B cell (primary cell): ENCODE measurements at regions not wholly inside any gene's neighbourhood (a gene's known extent, or its start where the extent isn't known, plus 50 kb on each side); places are given as distances from the start of the nearest gene placed in this dataset.

Experiments used
- ATAC-seq: fragments of 200-7000 bp; cut with Tn5 transposase; one replicate; pipeline ENCODE4 v1.10.0; 2021; ENCODE audit warnings: low read depth, mild to moderate bottlenecking, moderate number of reproducible peaks, moderate library complexity
- CTCF ChIA-PET: fragments of 350-600 bp; sonication (Branson Sonifier 250); formaldehyde crosslinking; loops from one replicate; lab custom pipeline; 2021; ENCODE audit warnings: antibody characterized with exemption, inconsistent platforms; lab: Charles Lee
- POLR2A ChIA-PET: fragments of 350-600 bp; sonication (Branson Sonifier 250); formaldehyde crosslinking; loops from one replicate; lab custom pipeline; 2021; ENCODE audit warnings: antibody characterized with exemption; lab: Charles Lee
- DNase-seq: peaks from one replicate; pipeline ENCODE4 v3.0.0; 2013
- H2AFZ ChIP-seq: 2 replicates; pipeline ENCODE4 v1.6.1; 2012; ENCODE audit warnings: mild to moderate bottlenecking, low read depth, low read length; ENCODE audit not compliant: insufficient read depth, poor library complexity, severe bottlenecking
- H3K27ac ChIP-seq, 2 donors: 1 replicate in 1 of 2; 2 replicates in 1 of 2; pipeline ENCODE4 v1.5.1; 2012 to 2013; ENCODE audit warnings: low read length in 2 of 2, mild to moderate bottlenecking in 2 of 2, moderate library complexity in 1 of 2
- H3K27me3 ChIP-seq, 4 experiments: fragments of 200-600 bp in 1 of 4; sonication (generic) in 1 of 4; replicated peaks in 1 of 4; 1 replicate in 2 of 4; 2 replicates in 2 of 4; pipeline versions ENCODE4 v1.6.1 to v1.7.0; 2013 to 2016; ENCODE audit warnings: low read length in 3 of 4, mild to moderate bottlenecking in 2 of 4, mixed read lengths in 1 of 4, moderate library complexity in 1 of 4; ENCODE audit not compliant: insufficient read depth in 4 of 4, control insufficient read depth in 3 of 4; ENCODE audit errors: control extremely low read depth in 1 of 4
- H3K36me3 ChIP-seq, 2 experiments: replicated peaks in 1 of 2; 1 replicate in 1 of 2; 2 replicates in 1 of 2; pipeline versions ENCODE4 v1.6.1 to v1.7.1; 2013; ENCODE audit warnings: low read length in 1 of 2; ENCODE audit not compliant: insufficient read depth in 2 of 2, control insufficient read depth in 1 of 2; ENCODE audit errors: control extremely low read depth in 1 of 2, extremely low read depth in 1 of 2
- H3K4me1 ChIP-seq, 2 donors: fragments of 200-600 bp in 1 of 2; sonication (generic) in 1 of 2; 1 replicate in 1 of 2; 2 replicates in 1 of 2; pipeline versions ENCODE4 v1.5.1 to v1.6.1; 2013 to 2017; ENCODE audit warnings: low read length in 2 of 2; ENCODE audit not compliant: control insufficient read depth in 2 of 2, insufficient read depth in 2 of 2
- H3K4me2 ChIP-seq: replicated peaks from 2 replicates; pipeline ENCODE3; 2012; ENCODE audit warnings: mild to moderate bottlenecking, low read depth, low read length; ENCODE audit not compliant: poor library complexity, severe bottlenecking
- H3K4me3 ChIP-seq, 5 experiments: fragments of 200-600 bp in 1 of 5; sonication (generic) in 1 of 5; 1 replicate in 3 of 5; 2 replicates in 2 of 5; pipeline versions ENCODE4 v1.5.1 to v1.7.0; 2011 to 2016; ENCODE audit warnings: low read length in 4 of 5, mild to moderate bottlenecking in 4 of 5, low read depth in 2 of 5, control low read depth in 1 of 5, moderate library complexity in 1 of 5; ENCODE audit not compliant: insufficient read depth in 1 of 5; ENCODE audit errors: control extremely low read depth in 1 of 5, extremely low read depth in 1 of 5
- H3K79me2 ChIP-seq: fragments of 200-600 bp; sonication (generic); one replicate; pipeline ENCODE4 v1.6.0; 2016; ENCODE audit warnings: low read length; ENCODE audit not compliant: control insufficient read depth, insufficient read depth
- H3K9ac ChIP-seq: fragments of 200-600 bp; sonication (generic); 2 replicates; pipeline ENCODE4 v1.6.1; 2017; ENCODE audit warnings: mild to moderate bottlenecking, low read length, moderate library complexity
- H3K9me3 ChIP-seq, 3 donors: one replicate each; pipeline versions ENCODE4 v1.6.1 to v1.7.1; 2013; ENCODE audit warnings: low read length in 2 of 3; ENCODE audit not compliant: control insufficient read depth in 2 of 3, insufficient read depth in 1 of 3; ENCODE audit errors: control extremely low read depth in 1 of 3
- H4K20me1 ChIP-seq: 2 replicates; pipeline ENCODE4 v1.6.0; 2012; ENCODE audit warnings: mild to moderate bottlenecking, low read length; ENCODE audit not compliant: insufficient read depth, control insufficient read depth, poor library complexity, severe bottlenecking
- H3K27ac Mint-ChIP-seq: one replicate; pipeline ENCODE4 v1.8.0; 2021; ENCODE audit warnings: mixed read lengths
- H3K27me3 Mint-ChIP-seq: one replicate; pipeline ENCODE4 v1.8.0; 2021; ENCODE audit warnings: mixed read lengths
- H3K4me1 Mint-ChIP-seq: one replicate; pipeline ENCODE4 v1.8.0; 2021; ENCODE audit warnings: mixed read lengths
- H3K4me3 Mint-ChIP-seq: one replicate; pipeline ENCODE4 v1.8.0; 2021; ENCODE audit warnings: mixed read lengths
- H3K9me3 Mint-ChIP-seq: one replicate; pipeline ENCODE4 v1.8.0; 2022; ENCODE audit warnings: mixed read lengths; ENCODE audit not compliant: insufficient read depth
- EZH2 ChIP-seq: IDR thresholded peaks from 2 replicates; pipeline ENCODE4 v1.6.1; 2012; ENCODE audit warnings: borderline replicate concordance, low read depth, mild to moderate bottlenecking, moderate library complexity, low read length; ENCODE audit not compliant: insufficient read depth, poor library complexity, severe bottlenecking
- WGBS: methylation state at CpG from one replicate; pipeline ENCODE4 v1.1.5; 2013; ENCODE audit warnings: missing lambda C conversion rate; ENCODE audit not compliant: insufficient coverage; 5-methylcytosine and 5-hydroxymethylcytosine counted together
- intact Hi-C: fragments of 100-400 bp; cut with micrococcal nuclease; formaldehyde crosslinking; loops from one replicate; pipeline ENCODE4 v1.10.0; 2022
- TF ChIP-seq, protein P1 (sequence below): fragments of 200-600 bp; IDR thresholded peaks from one replicate; pipeline ENCODE4 v1.8.0; 2022; ENCODE audit warnings: antibody characterized with exemption, mild to moderate bottlenecking

DNA sequence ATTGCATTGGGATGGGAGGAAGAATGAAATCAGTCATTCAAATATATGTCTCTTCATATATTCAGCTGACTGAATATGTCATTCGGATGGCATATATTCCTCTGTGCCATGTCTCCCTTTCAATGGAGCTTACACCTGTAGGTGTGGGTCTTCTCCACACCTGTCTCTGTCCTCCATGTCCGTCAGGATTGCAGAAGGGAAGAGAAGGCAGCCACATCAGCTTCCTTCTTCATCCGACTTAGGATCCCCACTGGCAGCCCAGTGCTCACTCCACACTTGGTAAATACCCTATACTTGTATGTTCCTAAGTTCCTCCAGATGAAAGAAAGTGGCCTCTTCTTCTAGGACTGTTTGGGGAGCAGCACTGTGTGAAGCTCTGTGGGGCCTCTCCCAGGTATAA, 250.1 kb downstream of the BCL2 start:
- H3K4me1 Mint-ChIP-seq = no peaks in the 10 kb centered on the region
- H3K4me3 Mint-ChIP-seq = no peak overlapping the region
- H3K9ac ChIP-seq = no peak overlapping the region
- TF ChIP-seq, protein P1, sequence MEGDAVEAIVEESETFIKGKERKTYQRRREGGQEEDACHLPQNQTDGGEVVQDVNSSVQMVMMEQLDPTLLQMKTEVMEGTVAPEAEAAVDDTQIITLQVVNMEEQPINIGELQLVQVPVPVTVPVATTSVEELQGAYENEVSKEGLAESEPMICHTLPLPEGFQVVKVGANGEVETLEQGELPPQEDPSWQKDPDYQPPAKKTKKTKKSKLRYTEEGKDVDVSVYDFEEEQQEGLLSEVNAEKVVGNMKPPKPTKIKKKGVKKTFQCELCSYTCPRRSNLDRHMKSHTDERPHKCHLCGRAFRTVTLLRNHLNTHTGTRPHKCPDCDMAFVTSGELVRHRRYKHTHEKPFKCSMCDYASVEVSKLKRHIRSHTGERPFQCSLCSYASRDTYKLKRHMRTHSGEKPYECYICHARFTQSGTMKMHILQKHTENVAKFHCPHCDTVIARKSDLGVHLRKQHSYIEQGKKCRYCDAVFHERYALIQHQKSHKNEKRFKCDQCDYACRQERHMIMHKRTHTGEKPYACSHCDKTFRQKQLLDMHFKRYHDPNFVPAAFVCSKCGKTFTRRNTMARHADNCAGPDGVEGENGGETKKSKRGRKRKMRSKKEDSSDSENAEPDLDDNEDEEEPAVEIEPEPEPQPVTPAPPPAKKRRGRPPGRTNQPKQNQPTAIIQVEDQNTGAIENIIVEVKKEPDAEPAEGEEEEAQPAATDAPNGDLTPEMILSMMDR = no peak
- no peak for TF ChIP-seq EZH2
- no peak overlapping the region for H3K27ac Mint-ChIP-seq
- ATAC-seq (no peak), DNase-seq (no peak)
- H4K20me1 ChIP-seq = no peaks in the 10 kb centered on the region
- H3K79me2 ChIP-seq = no peaks in the 10 kb centered on the region
- H3K36me3 ChIP-seq = no peaks in the 10 kb centered on the region
- WGBS = 90% methylated on average over 2 of the region's 3 CpGs
- H3K9me3 Mint-ChIP-seq = no peaks in the 10 kb centered on the region
- no peak overlapping the region for H3K27ac ChIP-seq
- POLR2A ChIA-PET = no interaction called here
- H3K4me1 ChIP-seq = no peaks in the 10 kb centered on the region
- intact Hi-C loops = no loop called here
- CTCF ChIA-PET = no interaction called here
- H3K27me3 ChIP-seq = no peaks in the 10 kb centered on the region
- no peaks in the 10 kb centered on the region for H3K9me3 ChIP-seq
- no peaks in the 10 kb centered on the region for H3K27me3 Mint-ChIP-seq
- no peak overlapping the region for H3K4me3 ChIP-seq
- H3K4me2 ChIP-seq = no peak overlapping the region
- H2AFZ ChIP-seq = no peak overlapping the region

GRCh38 chr18:63067939-63068338, 251.6 kb downstream of the BCL2 start:
- no peaks in the 10 kb centered on the region for H4K20me1 ChIP-seq

More at GRCh38 chr18:63067939-63068338, 251.6 kb downstream of the BCL2 start:
- Histone ChIP-seq H3K4me2 (no peak overlapping the region), H3K9me3 (no peaks in the 10 kb centered on the region), H2AFZ (no peak overlapping the region), H3K4me1 (no peaks in the 10 kb centered on the region), H3K9ac (no peak overlapping the region), H3K27me3 (no peaks in the 10 kb centered on the region), H3K36me3 (no peaks in the 10 kb centered on the region), H3K27ac (no peak overlapping the region), H3K79me2 (no peaks in the 10 kb centered on the region), H3K4me3 (no peak overlapping the region)
- POLR2A ChIA-PET = no interaction called here
- no peak overlapping the region for H3K4me3 Mint-ChIP-seq
- H3K27ac Mint-ChIP-seq = no peak overlapping the region
- H3K9me3 Mint-ChIP-seq = no peaks in the 10 kb centered on the region
- no peaks in the 10 kb centered on the region for H3K4me1 Mint-ChIP-seq
- CTCF ChIA-PET = no interaction called here
- ATAC-seq (no peak), DNase-seq (no peak)
- intact Hi-C loops = no loop called here
- WGBS = no CpG with 5 or more reads among the region's 2 CpGs
- no peak for TF ChIP-seq EZH2
- TF ChIP-seq, protein P1 = no peak
- peaks cover 4% of the 10 kb centered on the region for H3K27me3 Mint-ChIP-seq
